ENCODE measurements at regions not wholly inside any gene's neighbourhood (a gene's known extent, or its start where the extent isn't known, plus 50 kb on each side); places are given as distances from the start of the nearest gene placed in this dataset.

GRCh38 chr18:34400834-34401233, 176.1 kb upstream of the NOL4 start:
- TF ChIP-seq POLR2A (IDR thresholded peaks at IDR 0.05; ENCODE audit: low read depth, low read length) (no peak), POLR2AphosphoS5 (IDR thresholded peaks at IDR 0.05; ENCODE audit: low read depth, low read length) (no peak), TAF1 (IDR thresholded peaks at IDR 0.05; ENCODE audit: low read depth, low read length) (no peak), POU2F2 (IDR thresholded peaks at IDR 0.05; ENCODE audit: low read depth, low read length) (no peak)

Data from GM12891 (cell line).